ACHN (cell line): ENCODE measurements at regions not wholly inside any gene's neighbourhood (a gene's known extent, or its start where the extent isn't known, plus 50 kb on each side); places are given as distances from the start of the nearest gene placed in this dataset.
A peak's percentile ranks its signal among the peaks of the same experiment; 100 is the strongest.
"Not testable (repeated sequence)": the region's sequence is repeated elsewhere in the genome, so short reads cannot be mapped to it uniquely, and the experiment has no call there.

ENCODE experiments used
- DNase-seq: peaks from one replicate; pipeline ENCODE4 v3.0.0-alpha.2; 2015
- in situ Hi-C: cut with HindIII; loops from 2 replicates; pipeline ENCODE4 v1.10.0; 2017; ENCODE audit warnings: low sequenced_read_pairs, low pct_ligation_motif_present, low pct_unique_long_range_greater_than_20kb

DNA sequence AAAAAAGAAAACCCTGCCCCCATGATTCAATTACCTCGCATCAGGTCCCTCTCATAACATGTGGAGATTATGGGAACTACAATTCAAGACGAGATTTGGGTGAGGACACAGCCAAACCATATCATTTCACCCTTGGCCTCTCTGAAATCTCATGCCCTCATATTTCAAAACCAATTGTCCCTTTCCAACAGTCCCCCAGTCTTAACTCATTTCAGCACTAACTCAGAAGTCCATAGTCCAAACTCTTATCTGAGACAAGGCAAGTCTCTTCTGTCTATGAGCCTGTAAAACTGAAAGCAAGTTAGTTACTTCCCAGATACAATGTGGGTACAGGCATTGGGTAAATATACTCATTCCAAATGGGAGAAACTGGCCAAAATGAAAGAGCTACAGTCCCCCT is 536.1 kb downstream of the MEI4 start:
- in situ Hi-C loops = no loop called here
- DNase-seq = no peak

DNA sequence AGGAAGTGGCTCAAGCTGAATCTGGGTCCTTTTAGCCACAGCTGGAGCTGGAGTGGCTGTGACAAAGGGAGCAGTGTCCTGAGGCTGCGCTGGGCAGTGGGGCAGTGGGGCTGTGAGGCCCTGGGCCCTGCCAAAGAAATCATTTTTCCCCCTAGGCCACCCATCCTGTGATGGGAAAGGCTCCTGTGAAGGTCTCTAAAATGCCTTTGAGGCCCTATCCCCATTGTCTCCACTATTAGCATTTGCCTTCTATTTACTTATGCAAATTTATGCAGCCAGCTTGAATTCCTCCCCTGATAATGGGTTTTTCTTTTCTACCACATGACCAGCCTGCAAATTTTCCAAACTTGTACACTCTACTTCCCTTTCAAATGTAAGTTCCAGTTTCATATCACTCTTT is 539.2 kb downstream of the MEI4 start:
- in situ Hi-C loops = no loop called here
- DNase-seq = no peak

DNA sequence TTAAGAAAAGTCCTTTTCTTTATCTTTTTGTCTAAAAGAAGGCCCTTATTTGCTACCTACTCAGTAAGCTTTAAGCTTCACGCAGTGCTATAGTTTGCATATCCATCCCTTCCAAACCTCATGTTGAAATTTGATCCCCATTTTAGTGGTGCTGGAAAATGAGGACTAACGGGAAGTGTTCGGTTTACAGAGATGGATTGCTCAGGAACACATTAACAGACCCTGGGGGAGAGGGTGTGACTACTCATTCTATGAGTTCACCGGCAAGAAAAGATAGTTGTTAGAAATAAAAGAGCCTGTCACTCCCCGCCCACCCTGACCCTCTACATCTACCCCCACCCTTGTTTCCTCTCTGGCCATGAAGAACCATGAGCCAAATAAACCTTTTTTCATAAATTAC is 546.2 kb downstream of the MEI4 start:
- in situ Hi-C loops = no loop called here
- DNase-seq = no peak

DNA sequence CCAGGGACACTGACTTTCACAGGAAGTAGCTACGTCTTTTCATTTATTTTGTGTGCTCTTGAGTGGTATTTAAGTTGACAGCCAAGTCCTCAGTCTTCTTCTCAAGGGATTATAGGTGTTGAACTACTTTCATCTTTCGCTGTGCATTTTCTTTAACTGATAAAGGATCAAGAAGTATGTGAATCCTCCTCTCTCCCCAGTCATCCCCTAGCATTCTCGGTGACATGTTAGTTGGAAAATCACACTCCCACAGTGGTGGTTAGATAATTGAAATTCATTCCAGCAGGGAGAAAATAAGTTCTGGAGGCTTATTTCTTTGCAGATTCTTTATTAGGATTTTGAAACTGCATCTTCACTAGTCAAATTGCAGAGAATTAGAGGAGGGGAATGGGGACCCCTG is 569.4 kb downstream of the MEI4 start:
- in situ Hi-C loops = no loop called here
- DNase-seq = no peak

DNA sequence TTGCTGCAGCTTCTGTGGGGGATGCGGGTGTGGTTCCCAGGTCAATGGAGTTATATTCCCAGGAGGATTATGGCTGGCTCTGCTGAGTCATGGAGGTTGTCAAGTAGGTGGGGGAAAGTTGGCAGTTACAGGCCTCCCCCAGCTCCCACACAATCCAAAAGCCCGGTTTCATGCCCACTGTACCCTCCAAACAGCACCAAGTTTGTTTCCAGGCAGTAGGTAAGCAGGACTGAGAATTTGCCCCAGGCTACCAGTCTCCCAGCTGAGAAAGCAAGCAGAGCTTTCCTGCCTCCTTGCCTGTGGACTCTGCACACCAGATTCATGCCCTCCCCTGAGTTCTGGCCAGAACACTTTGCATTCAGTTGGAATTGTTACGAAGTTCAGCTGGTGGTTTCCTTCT is 578.2 kb downstream of the MEI4 start:
- in situ Hi-C loops = no loop called here

DNA sequence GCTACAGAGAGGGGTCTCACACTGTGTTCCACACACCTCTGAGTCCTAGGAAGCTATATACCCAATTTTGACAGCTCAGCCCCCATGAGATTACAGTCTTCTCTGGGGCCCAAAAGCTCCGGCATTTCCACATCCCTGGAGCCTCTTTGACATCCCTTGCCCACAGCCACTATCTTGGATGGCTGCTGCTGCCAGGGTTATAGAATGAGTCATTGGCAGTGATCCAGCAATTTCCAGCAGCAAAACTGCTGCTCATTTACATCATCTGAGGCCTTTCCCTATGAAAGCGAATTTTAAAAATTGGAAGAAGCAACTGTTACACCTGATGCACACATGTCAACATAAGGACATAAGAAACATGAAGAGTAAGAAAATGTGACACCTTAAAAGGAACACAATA is 590.7 kb downstream of the MEI4 start:
- in situ Hi-C loops = no loop called here

More for the DNA sequence above, 578.2 kb downstream of the MEI4 start:
- DNase-seq = no peak

DNA sequence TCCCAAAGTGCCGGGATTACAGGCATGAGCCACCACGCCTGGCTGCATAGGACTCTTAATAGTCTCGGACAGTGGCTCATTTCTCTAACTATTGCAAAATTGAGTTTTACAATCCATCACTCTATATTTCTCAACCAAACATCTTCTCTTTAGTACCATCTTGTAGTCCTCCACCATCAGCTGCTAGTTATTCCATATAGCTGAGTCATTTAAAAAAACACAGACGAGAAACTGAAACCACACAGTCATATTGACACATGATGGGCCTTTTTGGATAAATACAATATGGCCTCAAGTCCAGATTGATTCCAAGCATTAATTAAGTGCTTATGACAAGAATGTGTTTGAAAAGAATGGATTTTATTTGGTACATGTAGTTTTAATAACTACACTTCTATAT is 599.1 kb downstream of the MEI4 start:
- in situ Hi-C loops = no loop called here
- DNase-seq = no peak

More for the DNA sequence above, 590.7 kb downstream of the MEI4 start:
- peak; percentile 17 for DNase-seq

DNA sequence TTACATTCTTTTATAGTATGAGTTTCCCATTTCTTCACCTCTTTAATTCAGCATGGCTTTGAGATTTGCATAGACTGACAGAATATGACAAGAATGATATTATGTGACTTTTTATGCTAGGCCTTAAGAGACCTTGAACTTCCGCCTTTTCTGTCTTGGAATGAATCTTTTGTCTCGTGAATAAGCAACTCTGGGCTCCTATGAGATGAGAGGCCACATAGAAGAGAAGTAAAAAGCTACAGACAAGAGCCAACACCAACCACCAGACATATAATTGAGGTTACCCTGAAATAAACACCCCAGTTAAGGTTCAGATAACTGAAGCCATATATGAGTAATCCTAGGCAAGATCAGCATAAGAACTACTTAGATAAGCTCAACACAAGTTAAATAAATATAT is 600.8 kb downstream of the MEI4 start:
- in situ Hi-C loops = no loop called here
- no peak for DNase-seq

DNA sequence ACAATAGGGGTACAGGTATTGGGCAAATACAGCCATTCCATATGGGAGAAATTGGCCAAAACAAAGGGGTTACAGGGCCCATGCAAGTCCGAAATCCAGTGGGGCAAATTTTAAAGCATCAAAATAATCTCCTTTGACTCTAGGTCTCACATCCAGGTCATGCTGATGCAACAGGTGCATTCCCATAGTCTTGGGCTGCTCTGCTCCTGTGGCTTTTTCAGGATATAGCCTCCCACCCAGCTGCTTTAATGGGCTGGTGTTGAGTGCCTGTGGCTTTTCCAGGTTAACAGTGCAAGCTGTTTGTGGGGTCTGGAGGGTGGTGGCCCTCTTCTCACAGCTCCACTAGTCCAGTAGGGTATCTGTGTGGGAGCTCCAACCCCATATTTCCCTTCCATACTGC is 607.1 kb downstream of the MEI4 start:
- no peak for DNase-seq
- in situ Hi-C loops = no loop called here

DNA sequence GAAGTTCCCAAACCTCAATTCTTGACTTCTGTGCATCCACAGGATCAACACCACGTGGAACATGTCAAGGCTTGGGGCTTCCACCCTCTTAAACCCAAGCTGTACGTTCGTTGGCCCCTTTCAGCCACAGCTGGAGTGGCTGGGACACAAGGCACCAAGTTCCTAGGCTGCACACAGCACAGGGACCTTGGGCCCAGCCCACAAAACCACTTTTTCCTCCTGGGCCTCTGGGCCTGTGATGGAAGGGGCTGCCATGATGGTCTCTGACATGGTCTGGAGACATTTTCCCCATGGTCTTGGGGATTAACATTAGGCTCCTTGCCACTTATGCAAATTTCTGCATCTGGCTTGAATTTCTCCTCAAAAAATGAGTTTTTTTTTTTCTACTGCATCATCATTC is 606.9 kb upstream of the IRAK1BP1 start:
- DNase-seq, in situ Hi-C loops: not testable (repeated sequence)

DNA sequence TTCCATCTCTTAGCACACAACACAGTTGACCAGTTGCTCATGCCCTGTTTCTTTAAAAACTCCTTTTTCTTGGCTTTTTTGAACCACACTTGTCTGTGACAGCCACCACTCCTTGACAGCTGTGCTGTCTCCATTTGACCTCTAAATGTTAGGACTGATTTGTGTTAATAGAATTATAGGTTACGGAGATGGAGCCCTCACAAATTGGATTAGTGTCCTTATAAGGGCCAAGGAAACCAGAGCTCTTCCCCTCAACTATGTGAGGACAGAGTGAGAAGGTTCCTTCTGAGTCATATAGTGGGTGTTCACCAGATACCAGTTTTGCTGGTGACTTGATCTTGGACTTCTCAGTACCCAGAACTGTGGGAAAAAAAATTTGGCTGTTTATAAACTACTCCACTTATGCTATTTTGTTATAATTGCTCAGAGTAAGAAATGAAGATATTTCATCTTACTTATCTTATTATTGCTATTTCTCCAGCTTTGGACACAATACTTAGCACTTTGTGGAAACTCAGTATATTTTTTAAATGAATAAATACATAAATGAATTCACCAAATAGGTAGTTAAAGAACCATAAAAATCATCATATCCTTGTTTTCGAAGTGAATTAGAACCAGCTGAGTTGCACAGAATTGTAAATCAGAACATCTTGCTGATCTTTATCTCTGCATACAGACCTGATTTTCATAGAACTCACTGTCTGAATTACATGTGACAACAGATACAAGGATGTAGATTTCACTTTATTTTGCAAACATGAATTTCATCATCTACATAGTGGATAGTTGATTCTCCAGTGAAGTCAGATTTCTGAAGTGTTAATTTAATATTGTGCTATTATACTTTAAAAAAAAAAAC is 598.5 kb upstream of the IRAK1BP1 start:
- no peak for DNase-seq
- in situ Hi-C loops = no loop called here

DNA sequence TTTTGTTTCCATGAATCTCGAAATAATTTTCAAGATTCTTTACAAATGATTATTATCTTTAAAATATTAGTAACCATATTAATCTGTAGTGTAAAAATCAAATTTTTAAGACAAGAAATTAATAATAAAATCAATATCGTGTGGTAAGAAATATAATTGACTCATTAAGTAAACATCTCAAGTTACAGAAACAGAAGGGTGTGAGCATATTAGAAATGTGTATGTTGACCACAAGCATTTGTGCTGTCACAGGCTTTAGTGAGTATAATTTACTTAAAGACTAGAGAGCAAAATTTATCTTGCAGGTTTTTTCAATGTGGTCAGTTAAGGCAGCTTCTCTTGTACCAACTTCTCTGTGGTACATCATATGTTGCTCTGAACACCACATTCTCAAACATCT is 566.5 kb upstream of the IRAK1BP1 start:
- in situ Hi-C loops = no loop called here
- DNase-seq = no peak

DNA sequence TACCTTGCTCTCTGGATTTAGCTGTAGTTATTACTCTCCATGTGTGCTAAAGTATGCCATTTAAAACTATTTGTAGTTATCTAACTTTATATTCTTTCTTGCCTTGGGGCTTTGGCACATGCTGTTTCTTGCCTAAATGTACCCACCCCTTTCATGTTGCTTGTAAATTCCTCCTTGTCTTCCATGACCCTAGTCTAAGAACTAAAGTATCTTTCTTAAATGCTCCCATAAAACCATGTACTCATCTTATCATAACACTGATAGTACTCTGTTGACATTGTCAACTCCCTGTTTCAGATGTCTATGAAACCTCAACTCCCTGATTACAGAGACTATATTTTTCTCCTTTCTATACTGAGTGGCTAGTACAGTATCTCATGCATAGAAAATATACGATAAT is 564.9 kb upstream of the IRAK1BP1 start:
- in situ Hi-C loops = no loop called here
- no peak for DNase-seq

DNA sequence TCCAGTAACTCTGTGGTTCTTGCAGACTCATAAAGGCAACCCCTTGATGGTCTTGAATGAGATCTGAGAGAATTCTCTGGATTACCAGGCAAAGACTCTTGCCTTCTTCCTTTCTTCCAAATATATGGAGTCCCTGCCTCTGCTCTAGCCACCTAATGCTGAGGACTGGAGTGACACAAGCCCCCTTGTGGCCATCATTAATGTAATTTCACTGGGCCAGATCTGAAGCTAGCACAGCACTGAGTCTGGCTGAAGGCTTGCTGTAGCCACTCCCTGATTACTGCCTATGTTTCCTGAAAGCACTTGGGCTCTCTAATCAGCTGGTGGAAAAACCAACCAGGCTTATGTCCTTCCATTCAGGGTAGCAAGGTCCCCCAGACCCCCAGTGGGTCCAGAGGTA is 559.3 kb upstream of the IRAK1BP1 start:
- peak; percentile 2 for DNase-seq
- in situ Hi-C loops = no loop called here

DNA sequence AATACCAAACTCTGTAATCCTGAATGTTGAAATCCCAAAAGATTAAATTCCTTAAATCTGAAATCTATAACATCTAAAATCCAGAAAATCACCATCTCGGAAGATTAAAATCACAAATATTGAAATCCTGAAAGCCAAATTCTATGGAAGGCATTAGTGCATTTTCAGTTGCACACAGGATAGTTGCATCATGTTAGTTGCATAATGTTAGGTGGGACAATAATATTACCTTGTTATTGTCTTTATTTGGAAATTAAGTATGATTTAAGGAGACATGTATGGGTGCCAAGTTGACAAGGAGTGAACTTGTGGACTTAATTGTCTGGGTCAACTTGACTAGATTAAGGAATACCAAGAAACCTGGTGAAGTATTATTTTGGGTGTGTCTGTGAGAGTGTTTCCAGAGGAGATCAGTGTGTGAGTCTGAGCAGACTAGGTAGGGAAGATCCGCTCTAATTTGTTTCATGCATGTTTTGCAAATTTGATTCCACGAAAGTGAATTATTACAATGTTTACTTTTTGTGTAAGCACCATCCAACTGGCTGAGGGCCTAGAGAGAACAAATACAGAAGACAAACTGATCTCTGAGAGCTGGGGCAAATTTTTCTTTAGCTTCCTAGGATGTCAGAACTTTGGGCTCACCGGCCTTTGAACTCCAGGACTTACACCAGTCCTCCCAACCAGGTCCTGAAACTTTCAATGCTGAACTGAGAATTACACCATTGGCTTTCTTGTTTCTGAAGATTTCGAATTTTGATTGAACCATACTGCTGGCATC is 545.1 kb upstream of the IRAK1BP1 start:
- in situ Hi-C loops = no loop called here
- no peak for DNase-seq

DNA sequence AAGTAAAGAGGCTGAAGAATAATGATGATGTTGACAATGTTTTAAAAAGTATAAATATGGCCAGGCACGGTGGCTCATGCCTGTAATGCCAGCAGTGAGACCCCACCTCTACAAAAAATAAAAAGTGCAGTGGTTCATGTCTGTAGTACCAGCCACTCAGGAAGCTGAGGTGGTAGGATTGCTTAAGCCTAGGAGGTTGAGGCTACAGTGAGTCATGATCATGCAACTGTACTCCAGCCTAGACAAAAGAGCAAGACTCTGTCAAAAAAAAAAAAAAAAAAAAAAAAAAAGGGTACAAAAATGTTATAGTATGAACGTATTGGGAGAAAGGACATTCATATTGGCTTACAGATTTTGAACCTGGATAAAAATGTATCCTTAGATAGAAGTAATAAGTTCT is 543.1 kb upstream of the IRAK1BP1 start:
- no peak for DNase-seq
- in situ Hi-C loops = no loop called here

DNA sequence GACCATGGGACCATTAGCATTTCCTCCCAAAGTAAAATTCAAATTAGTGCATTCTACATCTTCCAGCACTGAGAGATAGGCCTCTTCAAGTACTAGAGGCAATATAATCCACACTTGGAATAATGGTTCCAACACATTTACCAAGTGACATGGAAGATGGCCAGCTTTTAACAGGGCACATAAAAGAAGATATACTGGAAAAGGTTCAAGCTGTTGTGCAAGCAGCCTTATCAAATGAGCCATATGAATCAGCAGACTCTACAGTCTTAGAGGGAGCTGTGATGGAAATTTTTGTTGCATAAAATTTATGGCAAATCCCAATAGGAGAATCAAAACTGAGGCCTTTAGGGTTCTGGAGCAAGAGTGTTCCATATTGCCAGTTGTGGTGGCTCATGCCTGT is 526.6 kb upstream of the IRAK1BP1 start:
- in situ Hi-C loops = no loop called here
- DNase-seq = no peak

DNA sequence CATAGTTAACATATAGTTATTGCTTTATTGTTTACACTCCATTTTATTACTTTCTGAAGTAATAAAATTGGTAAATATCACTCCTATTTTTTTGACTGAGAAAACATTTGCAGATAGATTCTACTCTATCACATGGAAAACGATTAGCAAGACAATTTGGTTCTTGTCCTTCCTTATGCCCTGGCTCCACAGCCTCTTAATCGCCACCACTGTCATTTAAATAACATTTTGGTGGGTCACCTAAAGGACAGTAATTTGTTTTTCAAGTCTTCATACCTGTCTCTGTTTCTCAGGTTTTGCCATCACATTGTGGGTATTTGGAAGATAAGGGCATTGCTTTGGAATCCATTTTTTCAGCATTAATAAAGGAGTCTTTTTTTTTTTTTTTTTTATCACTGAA is 521.5 kb upstream of the IRAK1BP1 start:
- in situ Hi-C loops = no loop called here
- DNase-seq = no peak

DNA sequence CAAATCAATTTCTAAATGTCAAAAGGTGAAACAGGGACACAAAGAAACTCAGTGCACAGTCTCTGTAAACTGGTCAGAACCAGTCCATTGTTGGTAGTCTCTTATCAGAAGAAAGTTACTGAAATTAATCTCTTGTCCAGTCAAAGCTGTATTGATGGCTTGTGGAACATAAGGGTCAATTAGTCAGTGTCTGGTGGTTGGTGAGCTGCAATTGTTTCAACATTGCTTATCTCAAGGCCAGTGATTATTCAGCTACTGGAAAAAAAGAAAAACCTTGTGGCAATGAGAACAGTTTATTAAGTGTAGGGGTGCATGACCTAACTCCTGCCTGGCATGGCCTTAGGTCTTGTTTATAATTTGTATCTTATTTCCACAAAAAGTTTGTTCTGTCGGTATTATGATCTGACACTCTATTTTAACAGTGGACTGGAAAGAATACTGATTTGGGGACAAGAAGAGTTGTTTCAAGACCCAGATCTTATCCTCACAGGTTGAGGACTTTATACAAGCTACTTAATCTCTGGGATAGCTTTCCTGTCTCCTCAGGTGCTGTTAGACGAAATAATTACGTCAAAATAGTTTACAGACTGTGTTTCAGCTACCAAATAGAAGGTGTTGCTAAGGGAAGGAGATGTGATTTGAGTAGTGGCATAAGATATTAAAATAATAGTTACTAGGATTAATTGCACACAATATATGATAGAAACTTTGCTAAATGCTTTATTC is 520.0 kb upstream of the IRAK1BP1 start:
- no peak for DNase-seq
- in situ Hi-C loops = no loop called here
